NOMO-1 (cell line): ENCODE measurements at regions not wholly inside any gene's neighbourhood (a gene's known extent, or its start where the extent isn't known, plus 50 kb on each side); places are given as distances from the start of the nearest gene placed in this dataset.

Experiments
- DNase-seq, 2 experiments: peaks; one replicate each; lab custom pipeline; 2025; ENCODE audit not compliant: unreplicated experiment in 2 of 2; lab: John Stamatoyannopoulos, UW

- DNase-seq, result no peak
Measured at GRCh38 chr2:220302756-220303155, 675.3 kb downstream of the SLC4A3 start.

- no peak for DNase-seq
Measured at GRCh38 chr2:220309215-220309614, 681.8 kb downstream of the SLC4A3 start.

- no peak for DNase-seq
Measured at GRCh38 chr2:220310451-220310861, 683.0 kb downstream of the SLC4A3 start.

- no peak for DNase-seq
Measured at GRCh38 chr2:220315098-220315823, 687.8 kb downstream of the SLC4A3 start.

- DNase-seq, result no peak
Measured at GRCh38 chr2:220318037-220318436, 690.6 kb downstream of the SLC4A3 start.

GRCh38 chr2:220318508-220318907 lies 691.1 kb downstream of the SLC4A3 start:
- DNase-seq, result no peak

GRCh38 chr2:220320326-220320725 lies 692.9 kb downstream of the SLC4A3 start:
- DNase-seq, result no peak

- no peak for DNase-seq
Measured at GRCh38 chr2:220332886-220333285, 705.5 kb downstream of the SLC4A3 start.

GRCh38 chr2:220334210-220334609 lies 706.8 kb downstream of the SLC4A3 start:
- no peak for DNase-seq

- DNase-seq, result no peak
Measured at GRCh38 chr2:220334871-220335590, 707.6 kb downstream of the SLC4A3 start.

- DNase-seq, result no peak
Measured at GRCh38 chr2:220335591-220335915, 708.1 kb downstream of the SLC4A3 start.

GRCh38 chr2:220336771-220337170 lies 709.3 kb downstream of the SLC4A3 start:
- DNase-seq, result no peak

- DNase-seq, result no peak
Measured at GRCh38 chr2:220337611-220338440, 710.4 kb downstream of the SLC4A3 start.

GRCh38 chr2:220341014-220341413 lies 713.6 kb downstream of the SLC4A3 start:
- DNase-seq, result no peak

GRCh38 chr2:220346919-220347318 lies 719.5 kb downstream of the SLC4A3 start:
- DNase-seq, result no peak

- no peak for DNase-seq
Measured at GRCh38 chr2:220347626-220348025, 720.2 kb downstream of the SLC4A3 start.

- DNase-seq, result no peak
Measured at GRCh38 chr2:220348206-220348605, 720.8 kb downstream of the SLC4A3 start.

- DNase-seq, result no peak
Measured at GRCh38 chr2:220353897-220354296, 726.5 kb downstream of the SLC4A3 start.

- DNase-seq, result no peak
Measured at GRCh38 chr2:220356076-220356475, 728.6 kb downstream of the SLC4A3 start.

- no peak for DNase-seq
Measured at GRCh38 chr2:220365023-220365422, 737.6 kb downstream of the SLC4A3 start.

GRCh38 chr2:220366765-220367164 lies 739.3 kb downstream of the SLC4A3 start:
- DNase-seq, result no peak

GRCh38 chr2:220370764-220371163 lies 743.3 kb downstream of the SLC4A3 start:
- DNase-seq, result no peak
